HG03378 (cell line): ENCODE measurements at regions not wholly inside any gene's neighbourhood (a gene's known extent, or its start where the extent isn't known, plus 50 kb on each side); places are given as distances from the start of the nearest gene placed in this dataset.
"Not testable (repeated sequence)": the region's sequence is repeated elsewhere in the genome, so short reads cannot be mapped to it uniquely, and the experiment has no call there.

ENCODE experiments used
- ATAC-seq: cut with Tn5 transposase; IDR thresholded peaks from one replicate; pipeline ENCODE4 v1.9.1; 2021; ENCODE audit warnings: mild to moderate bottlenecking, moderate library complexity; ENCODE audit not compliant: unreplicated experiment

DNA sequence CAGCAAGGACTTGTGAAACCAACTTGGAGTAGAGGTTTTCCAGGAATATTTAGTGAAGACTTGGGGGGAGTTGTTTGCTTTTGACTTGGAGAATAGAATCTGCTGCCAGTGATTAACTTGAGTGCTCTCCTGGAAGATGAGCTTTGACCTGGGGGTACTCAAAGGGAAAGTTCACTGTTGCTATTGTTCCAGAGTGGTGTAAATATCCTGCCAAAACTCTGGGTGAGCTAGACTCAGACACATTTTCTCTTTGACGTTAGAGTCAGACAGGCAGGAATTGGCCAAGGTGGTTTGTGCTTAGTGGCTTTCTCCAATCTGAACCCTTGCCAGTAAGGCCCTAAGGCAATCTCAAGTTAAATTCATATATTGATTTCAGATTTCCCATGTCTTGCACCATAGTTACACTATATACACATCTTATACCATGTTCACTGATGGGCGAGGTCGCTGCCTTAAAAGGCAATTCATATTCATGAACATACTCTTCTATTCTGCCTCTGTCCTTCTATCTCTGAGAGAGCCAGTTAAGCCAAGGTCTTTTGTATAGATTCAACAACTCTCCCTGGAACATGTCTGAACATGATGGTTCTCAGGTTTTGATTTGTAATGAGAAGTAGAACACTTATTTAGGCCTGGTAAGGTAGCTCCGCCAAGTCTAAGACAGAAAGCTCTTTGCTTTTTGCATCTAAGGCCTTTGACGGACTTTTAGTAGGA, 204.6 kb upstream of the SLC38A2 start:
- ATAC-seq, result no peak

DNA sequence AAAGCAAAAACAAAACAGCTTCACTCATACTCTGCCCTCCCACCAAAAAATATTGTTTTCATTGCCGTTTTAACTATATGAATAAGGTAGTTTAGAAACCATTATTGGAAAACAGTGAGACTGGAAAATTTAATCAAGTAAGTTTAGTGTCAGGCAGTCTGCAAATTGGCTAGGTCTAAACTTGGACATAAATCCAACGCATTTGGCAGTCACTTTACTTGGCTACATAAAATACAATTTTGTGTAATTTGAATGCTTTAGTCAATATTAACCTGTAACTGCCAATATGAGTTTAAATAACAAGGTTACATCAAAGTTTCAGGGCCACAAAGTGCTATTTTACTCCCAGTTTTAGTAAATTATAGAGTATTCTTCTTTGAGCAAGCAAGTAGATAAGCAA, 202.3 kb upstream of the SLC38A2 start:
- ATAC-seq, result no peak

DNA sequence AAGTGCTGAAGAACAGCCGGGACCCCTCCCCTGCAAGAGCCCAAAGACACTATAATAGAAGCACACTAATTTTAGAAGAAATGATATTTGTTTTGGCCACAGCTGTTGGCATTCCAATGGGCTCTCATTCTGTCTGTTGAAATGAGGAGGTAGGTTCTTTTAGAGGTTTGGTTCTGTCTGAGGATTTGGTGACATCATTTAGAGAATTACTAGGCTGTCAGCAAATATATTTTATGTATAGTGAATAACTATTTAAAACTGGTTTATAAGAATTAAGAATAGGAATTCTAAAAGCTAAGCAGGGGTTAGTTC, 200.7 kb upstream of the SLC38A2 start:
- no peak for ATAC-seq

DNA sequence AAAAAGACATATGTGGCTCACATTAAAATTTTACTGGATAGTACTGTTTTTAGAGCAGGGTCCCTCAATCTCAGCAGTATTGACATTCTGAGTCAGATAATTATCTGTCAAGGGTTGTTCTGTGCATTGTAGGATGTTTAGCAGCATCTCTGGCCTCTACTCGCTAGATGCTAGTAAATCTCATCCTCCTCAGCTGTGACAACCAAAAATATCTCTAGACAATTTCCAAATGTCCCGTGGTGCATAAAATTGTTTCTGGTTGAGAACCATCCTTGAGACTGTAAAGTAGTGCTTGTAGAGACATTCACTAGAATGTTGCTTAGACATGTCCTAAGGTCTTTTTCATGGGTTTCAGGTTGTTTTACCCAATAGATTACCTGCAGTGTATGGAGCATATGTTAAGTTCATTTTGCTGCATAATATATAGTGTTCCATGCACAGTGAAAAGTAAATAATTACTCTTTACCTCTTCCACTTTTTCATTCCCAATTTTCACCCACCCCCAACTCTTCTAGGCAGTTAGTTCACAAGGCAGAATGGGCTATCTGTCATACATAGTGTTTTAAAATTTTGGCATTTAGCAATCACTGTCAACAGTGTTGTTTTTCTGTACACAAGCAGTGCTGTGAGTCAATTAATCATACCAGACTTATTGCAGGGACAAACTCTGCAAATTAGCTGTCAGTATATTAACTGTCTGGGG, 200.2 kb upstream of the SLC38A2 start:
- no peak for ATAC-seq

DNA sequence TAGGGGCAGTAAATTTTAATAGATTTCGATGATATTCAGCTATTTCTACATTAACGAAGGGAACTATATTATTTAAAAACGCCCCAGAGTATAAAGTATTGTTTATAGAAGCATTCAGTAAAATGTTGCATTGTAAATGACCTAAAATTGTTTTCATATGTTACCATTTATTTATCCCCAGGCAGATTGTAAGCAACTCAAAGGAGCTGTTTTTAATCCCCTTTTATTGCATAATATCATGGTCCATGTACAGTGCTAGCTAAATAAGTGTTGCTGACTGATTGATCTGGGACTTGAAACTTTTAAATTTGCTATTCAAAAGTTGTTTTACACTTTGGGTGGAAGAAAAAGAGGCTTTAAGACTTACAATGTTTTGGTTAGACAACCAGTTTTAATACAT, 199.0 kb upstream of the SLC38A2 start:
- no peak for ATAC-seq

DNA sequence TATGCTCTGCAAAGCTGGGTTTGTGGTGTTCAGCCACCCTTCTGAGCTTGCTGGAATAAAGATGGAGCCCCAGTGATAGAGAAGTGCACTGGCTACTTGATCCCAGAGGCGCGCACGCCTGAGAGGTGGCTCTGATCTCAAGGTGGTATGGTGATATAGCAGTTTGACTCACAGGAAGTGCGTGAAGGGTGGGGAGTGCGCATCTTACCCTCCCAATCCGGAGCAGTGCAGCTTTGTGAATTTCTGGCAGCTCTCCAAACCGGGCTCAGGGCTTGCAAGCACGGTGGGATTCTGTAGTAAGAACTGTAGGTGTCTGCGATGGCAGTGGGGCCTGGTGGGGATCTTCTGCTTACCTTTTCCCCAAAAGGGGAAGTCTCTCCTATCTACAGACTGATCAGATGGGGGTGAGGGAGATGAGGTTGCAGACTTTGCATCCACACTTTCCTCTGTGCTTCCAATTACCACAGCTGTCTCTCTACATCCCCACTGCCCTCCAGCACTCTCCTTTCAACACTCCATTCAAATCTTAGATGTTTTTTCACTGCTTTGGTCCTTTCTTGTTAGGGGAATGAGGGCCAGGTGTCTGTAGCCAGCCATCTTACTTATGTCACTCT, 197.4 kb upstream of the SLC38A2 start:
- no peak for ATAC-seq

DNA sequence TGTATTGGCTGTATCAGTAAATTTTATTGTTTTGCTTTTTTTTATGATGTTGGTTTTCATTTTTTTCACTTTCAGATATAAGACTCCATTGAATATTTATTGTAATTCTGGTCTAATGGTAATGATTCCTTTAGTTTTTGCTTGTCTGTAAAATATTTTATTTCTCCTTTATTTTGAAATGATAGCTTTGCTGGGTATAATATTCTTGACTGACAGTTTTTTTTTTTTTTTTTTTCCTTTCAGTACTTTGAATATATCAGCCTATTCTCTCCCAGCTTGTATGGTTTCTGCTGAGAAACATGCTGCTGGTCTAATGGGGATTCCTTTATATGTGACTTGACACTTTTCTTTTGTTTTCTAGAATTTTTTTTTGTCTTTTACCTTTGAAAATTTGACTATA, 195.1 kb upstream of the SLC38A2 start:
- no peak for ATAC-seq

DNA sequence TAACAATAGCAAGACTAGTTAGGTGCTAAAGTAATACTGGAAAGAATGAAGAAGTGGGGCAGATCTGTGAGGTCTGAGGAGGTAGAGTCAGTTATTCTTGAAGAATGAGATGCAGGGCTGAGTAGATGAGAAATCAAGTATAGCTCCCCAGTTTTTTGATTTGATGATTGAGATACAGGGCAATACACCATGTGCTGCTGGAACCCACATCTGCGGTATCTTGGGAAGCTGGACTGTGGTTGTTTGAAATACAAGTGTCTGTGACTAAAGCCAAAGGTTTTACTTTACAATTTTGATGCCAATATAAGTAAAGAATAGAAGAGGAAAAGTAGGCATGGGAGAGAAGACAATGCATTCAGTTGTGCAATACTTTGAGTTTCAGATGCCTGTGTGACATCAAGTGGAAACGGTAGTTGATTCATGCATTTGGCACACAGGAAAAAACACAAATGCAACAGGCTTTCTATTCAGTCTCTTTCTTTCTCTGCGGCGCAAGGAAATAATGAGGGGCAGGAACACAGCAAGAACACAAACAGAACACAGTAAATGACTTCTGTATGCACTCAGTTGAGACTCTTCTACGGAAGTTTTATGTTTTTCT, 190.2 kb upstream of the SLC38A2 start:
- no peak for ATAC-seq

DNA sequence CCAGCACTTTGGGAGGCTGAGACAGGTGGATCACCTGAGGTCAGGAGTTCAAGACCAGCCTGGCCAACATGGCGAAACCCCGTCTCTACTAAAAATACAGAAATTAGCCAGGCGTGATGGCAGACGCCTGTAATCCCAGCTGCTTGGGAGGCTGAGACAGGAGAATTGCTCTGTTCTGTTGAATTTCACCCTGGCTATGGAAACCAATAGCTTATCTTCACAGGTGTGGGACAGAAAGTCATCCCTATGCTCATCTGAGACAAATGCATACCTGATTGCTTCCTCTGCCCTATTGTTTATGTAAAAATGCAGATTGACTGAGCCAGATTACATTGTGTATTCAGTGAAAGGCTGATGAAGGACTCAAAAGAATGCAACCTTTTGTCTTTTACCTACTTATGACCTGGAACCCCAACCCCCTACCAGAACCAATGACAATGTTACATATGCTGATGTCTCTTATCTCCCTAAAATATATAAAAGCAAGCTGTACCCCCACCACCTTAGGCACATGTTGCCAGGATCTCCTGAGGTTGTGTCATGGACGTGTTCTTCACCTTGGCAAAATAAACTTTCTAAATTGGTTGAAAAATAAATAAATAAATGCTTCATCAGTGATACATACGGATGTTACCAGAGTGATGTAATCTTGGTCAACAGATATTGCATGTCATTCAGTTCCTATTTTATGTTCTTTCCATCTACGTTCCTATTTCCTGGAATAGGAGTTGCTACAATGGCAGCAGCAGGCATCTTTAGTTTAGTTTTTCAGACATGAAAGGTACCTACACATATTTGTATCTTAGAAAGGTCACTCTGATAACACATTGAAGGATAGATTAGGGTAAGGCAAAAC, 189.4 kb upstream of the SLC38A2 start:
- ATAC-seq, result not testable (repeated sequence)

DNA sequence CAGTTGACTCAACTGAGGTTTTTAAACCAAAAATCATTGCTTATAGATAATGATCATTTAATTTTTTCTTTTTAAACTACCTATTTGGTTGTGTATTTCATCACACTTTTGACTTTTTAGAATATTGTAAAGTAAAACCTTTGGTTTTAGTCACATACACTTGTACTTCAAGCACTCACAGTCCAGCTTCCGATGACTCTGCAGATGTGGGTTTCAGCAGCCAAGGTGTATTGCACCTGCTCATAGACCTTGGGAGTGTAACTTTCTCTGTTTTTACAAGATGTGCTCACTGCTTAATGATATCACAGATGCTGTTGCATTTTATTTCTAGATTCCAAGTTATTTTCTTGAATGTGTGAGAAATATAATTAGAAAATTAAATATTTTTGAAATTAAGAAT, 188.3 kb upstream of the SLC38A2 start:
- ATAC-seq, result no peak

DNA sequence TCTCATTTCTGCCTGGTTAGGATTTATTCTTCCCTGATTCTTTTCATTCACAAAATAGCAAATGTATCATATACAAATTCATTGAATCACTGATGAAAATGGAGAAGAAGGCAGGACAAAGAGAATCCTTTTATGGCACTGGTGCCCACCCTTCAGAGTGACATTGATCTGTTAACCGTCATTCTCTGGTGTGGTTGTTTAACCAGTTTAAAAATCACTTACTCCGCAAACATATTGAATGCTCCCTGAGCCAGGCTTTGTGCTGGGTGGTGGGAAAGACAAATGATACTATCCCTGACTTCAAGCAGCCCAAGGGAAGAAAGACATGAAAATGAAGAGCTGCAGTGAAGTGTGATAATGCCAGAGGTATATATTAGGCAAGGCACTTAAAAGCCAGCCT, 187.5 kb upstream of the SLC38A2 start:
- ATAC-seq, result no peak

DNA sequence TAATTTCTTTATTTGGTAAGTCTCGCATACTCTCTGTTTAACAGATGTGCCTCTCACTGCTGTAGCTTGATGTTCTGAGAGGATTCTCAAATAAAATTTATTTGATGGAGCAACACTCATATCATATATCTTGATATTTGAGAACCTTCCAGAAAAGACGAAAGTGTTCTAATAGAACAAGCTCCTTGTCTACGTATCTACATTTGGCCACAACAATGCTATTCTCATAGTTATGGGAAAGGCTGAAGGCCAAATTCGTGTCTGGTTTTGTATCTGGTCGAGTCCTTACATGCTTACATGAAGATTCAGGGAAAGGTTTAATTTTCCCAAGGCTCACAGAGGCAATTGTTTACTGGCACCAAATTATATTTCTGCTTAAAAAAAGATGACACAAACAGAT, 186.7 kb upstream of the SLC38A2 start:
- ATAC-seq, result no peak

DNA sequence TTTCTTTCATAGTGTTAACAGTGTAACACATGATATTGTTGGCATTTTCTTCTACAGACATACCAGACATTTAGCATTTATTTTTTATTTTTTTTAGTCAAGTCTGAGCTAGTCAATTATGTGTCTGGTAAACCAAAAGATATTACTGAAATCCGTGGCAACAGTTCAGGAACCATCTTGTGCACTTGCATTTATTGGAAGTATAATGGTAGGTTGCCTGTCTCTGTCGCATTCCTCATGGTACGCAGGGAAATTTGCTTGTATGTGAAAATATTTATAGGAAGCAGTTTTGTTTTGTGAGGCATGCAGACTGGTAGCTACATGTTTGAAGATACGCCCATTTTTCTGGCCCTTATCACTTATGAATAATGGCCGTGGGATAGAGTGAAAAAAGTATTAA, 186.1 kb upstream of the SLC38A2 start:
- ATAC-seq, result no peak

DNA sequence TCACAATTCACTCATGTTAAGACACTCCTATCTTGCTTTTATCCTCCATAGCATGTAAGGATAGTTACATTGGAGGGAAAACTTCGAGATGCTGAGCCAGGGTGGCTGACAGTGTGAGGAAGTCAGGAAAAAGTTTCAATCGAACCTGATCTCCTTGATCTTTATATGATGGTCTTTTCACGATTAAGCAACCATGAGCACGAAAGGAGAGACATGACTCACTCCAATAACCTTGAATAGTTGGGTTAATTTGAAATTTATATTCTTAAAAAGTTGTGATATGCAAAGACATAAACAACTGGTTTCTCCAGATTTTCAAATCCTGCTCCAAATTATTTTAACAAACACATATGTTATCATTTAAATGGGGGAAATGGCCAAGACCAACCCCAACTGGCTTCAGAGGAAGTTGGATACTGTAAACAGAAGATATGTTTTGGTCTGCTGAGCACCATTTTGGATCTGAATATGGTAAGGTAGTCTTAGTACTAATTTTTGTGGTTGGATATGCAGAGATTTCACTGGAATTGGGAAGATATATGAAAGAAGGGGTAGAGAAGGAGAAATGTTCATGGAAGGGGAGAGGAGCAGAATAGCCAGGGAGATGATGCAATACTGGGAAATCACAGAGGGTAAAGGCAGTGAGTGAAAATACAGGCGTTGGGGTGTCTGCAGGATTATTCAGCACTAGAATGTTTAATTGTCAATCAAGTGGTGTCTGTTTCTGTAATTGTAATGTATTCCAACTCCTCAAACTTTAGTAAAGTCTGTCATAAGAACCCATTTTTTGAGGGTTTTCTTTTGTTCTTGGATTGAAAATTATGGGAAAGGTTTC, 185.2 kb upstream of the SLC38A2 start:
- ATAC-seq, result no peak

DNA sequence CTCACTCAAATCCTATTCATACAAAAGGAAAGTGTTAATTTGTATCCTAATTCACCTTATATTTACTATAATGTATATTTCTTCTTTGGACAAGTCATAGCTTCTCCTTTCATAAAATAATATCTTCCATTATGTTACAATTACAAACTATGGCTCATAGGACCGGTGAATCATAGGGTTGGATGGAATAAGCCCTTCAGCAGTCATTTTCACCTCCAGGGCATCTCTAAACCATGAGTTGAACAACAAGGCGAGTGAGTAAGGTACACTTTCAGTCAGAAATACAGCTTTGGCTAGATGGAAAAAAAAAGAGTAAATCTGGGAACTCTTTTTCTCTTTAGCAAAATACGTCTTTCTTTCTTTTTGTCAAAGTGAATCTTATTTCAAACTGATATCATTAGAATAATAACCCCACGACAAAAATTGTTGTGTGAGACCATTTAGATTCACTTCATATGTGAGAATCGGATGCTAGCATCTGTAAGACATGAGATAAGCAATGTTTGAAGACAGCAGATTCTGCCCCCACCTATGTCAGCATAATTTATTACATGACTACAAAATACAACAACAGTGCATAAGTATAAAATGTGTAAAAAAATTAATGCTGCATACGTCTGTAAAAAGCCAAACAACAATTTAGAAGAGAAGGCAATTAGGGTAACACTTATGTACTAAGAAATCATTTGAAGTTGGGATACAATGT, 184.4 kb upstream of the SLC38A2 start:
- ATAC-seq, result no peak

DNA sequence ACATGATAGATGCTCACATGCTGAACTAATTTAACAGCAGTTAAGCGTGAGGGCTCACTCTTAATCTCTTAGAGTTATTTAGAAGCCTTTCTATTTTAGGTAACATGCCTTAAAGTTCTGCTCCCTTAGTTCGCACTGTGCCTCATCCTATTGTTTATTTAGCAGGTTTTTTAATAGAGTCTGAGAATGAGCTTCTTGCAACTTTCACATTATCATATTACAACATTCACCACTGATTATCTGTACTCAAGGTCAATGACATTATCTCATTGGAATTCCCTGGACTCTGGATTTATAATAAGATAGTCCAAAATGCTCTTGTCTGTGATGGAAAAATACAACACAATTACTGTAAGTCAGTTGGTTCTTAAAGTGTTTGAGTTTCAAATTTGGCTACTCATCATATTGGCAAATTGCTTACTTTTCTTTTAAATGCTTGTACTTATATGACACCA, 183.6 kb upstream of the SLC38A2 start:
- no peak for ATAC-seq

DNA sequence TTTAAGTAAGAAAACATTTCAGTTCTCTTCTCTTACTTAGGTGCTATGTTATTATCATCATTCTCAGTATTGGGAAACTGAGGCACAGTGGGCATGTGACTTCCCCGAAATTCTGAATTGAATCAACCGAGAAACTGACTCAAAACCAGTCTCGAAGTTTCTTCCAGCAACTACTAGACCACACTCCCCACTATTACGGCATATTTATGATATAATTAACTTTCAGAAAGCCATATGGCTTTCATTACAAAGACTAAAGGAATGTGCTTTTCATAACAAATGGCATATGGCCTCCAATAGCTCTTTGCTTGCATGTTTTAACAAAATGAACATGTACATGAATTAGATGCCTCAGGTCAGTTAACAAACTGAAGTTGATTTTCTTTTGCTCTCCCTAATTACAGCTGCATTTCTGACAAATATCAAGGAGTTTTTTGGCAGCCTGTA, 182.9 kb upstream of the SLC38A2 start:
- ATAC-seq, result no peak

DNA sequence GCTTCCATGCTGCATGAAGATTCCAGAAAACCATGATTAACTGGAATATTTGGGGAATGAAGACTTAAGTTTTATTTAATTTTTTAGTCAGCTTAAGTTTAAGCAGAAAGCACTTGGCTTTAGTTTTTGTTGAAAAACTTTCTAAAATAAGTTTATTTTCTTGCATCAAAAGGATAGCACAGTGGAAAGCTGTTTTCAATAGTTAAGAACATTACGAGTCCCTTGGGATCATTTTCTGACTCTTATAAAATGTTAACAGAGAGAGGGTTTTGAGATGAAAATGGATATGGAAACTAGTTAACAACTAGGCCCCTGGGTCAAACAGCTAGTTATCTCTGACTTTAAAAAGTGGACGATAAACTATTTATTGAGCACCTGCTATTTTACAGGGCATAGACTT, 181.9 kb upstream of the SLC38A2 start:
- no peak for ATAC-seq

DNA sequence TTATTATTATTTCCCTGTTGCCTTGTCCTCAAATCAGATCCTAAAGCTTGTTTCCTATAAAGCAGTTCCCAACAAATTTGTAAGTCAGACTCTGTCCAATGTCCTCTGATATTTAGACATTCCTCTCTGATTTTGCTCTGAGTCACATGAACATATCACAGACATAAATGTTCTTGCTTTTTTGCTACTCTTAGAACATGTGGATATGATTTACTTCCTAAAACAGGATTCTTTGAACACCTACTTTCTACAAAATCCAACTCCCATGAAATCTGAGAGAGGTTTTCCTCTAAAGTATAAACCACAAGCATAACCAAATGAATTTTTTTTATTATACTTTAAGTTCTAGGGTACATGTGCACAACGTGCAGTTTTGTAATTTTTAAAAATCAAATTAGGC, 181.3 kb upstream of the SLC38A2 start:
- no peak for ATAC-seq

DNA sequence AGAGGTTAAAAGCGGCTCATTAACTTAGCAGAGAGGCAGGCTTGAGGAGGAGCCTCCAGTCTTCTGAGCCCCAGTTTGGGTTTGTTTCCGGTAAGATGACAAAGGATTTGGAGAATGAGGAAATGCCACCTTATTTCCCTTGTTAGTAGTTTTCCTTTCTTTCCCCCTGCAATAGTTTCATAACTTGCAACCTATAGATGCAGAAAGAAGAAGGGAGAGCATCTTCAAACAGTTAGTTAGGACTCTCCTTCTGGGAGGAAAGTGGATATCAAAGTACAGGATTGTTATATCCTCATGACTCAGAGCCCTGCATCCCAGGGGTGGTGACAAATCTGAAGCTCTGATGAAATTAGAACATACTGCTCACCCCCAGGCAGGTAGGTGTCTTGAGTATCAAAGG, 180.7 kb upstream of the SLC38A2 start:
- no peak for ATAC-seq
